HEK293 (cell line): ENCODE measurements at regions not wholly inside any gene's neighbourhood (a gene's known extent, or its start where the extent isn't known, plus 50 kb on each side); places are given as distances from the start of the nearest gene placed in this dataset.

Source experiments
- KLF16 ChIP-seq: fragments of 450-650 bp; formaldehyde crosslinking; IDR thresholded peaks from 2 replicates; pipeline ENCODE4 v1.5.1; 2017; ENCODE audit warnings: missing biosample characterization, missing genetic modification characterization
- KLF8 ChIP-seq: fragments of 450-650 bp; formaldehyde crosslinking; IDR thresholded peaks from 2 replicates; pipeline ENCODE4 v1.5.1; 2016; ENCODE audit warnings: missing biosample characterization, missing genetic modification characterization
- TCF7L2 ChIP-seq: IDR thresholded peaks from 2 replicates; pipeline ENCODE4 v1.6.1; 2011; ENCODE audit warnings: low read depth, mild to moderate bottlenecking, inconsistent platforms, low read length, moderate library complexity, borderline replicate concordance
- ZNF24 ChIP-seq: fragments of 450-650 bp; formaldehyde crosslinking; IDR thresholded peaks from 2 replicates; pipeline ENCODE4 v1.5.1; 2016; ENCODE audit warnings: missing biosample characterization, missing genetic modification characterization
- ZNF544 ChIP-seq: fragments of 450-650 bp; formaldehyde crosslinking; IDR thresholded peaks from 2 replicates; pipeline ENCODE4 v1.5.0; 2017; ENCODE audit warnings: missing biosample characterization, missing genetic modification characterization
- ZNF660 ChIP-seq: fragments of 450-650 bp; IDR thresholded peaks from 2 replicates; pipeline ENCODE4 v1.5.1; 2018; ENCODE audit warnings: missing biosample characterization, mild to moderate bottlenecking, missing genetic modification characterization
- TF ChIP-seq, protein P1 (sequence below): fragments of 450-650 bp; formaldehyde crosslinking; IDR thresholded peaks from 2 replicates; pipeline ENCODE4 v1.5.1; 2016; ENCODE audit warnings: missing biosample characterization, missing genetic modification characterization

DNA sequence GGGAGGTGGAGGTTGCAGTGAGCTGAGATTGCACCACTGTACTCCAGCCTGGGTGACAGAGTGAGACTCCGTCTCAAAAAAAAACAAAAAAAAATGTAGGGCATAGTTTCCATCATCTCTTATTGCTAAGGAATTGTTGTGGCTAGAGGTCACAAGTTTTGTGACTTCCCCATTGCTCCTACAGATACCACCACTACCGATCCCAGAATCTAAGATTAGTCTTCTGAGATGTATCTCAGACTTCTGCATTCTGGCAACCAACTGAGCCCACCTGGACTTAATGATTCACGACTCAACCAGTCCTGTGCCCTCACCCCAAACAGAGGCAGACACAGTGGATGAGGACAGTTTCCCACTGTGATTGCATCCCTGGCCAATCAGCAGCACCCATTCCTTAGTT, 148.9 kb downstream of the NECTIN1 start:
- TF ChIP-seq, protein P1, sequence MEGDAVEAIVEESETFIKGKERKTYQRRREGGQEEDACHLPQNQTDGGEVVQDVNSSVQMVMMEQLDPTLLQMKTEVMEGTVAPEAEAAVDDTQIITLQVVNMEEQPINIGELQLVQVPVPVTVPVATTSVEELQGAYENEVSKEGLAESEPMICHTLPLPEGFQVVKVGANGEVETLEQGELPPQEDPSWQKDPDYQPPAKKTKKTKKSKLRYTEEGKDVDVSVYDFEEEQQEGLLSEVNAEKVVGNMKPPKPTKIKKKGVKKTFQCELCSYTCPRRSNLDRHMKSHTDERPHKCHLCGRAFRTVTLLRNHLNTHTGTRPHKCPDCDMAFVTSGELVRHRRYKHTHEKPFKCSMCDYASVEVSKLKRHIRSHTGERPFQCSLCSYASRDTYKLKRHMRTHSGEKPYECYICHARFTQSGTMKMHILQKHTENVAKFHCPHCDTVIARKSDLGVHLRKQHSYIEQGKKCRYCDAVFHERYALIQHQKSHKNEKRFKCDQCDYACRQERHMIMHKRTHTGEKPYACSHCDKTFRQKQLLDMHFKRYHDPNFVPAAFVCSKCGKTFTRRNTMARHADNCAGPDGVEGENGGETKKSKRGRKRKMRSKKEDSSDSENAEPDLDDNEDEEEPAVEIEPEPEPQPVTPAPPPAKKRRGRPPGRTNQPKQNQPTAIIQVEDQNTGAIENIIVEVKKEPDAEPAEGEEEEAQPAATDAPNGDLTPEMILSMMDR (tag by site-specific recombination): no peak
- TF ChIP-seq ZNF660 (tag by site-specific recombination) (no peak), KLF8 (tag by site-specific recombination) (no peak), TCF7L2 (no peak), ZNF544 (tag by site-specific recombination) (no peak), ZNF24 (tag by site-specific recombination) (no peak), KLF16 (tag by site-specific recombination) (no peak)
